Osteocyte (in vitro differentiated cells): ENCODE measurements at regions not wholly inside any gene's neighbourhood (a gene's known extent, or its start where the extent isn't known, plus 50 kb on each side); places are given as distances from the start of the nearest gene placed in this dataset.

Experiments used
- DNase-seq: peaks from one replicate; pipeline ENCODE4 v3.0.0; 2021; ENCODE audit warnings: mixed read lengths; ENCODE audit not compliant: unreplicated experiment; ENCODE audit errors: extremely low spot score
- H3K27ac Mint-ChIP-seq: one replicate; pipeline ENCODE4 v1.8.0; 2021; ENCODE audit warnings: mild to moderate bottlenecking, mixed read lengths; ENCODE audit not compliant: unreplicated experiment
- H3K27me3 Mint-ChIP-seq: one replicate; pipeline ENCODE4 v1.8.0; 2021; ENCODE audit warnings: mixed read lengths; ENCODE audit not compliant: unreplicated experiment
- H3K36me3 Mint-ChIP-seq: one replicate; pipeline ENCODE4 v1.8.0; 2021; ENCODE audit warnings: mixed read lengths; ENCODE audit not compliant: unreplicated experiment
- H3K4me1 Mint-ChIP-seq: one replicate; pipeline ENCODE4 v1.8.0; 2021; ENCODE audit warnings: mixed read lengths; ENCODE audit not compliant: unreplicated experiment
- H3K4me3 Mint-ChIP-seq: one replicate; pipeline ENCODE4 v1.8.0; 2021; ENCODE audit warnings: mild to moderate bottlenecking, moderate library complexity, mixed read lengths; ENCODE audit not compliant: unreplicated experiment
- H3K9me3 Mint-ChIP-seq: one replicate; pipeline ENCODE4 v1.8.0; 2021; ENCODE audit warnings: mixed read lengths; ENCODE audit not compliant: unreplicated experiment
- TF ChIP-seq, protein P1 (sequence below): fragments of 200-600 bp; sonication (generic); IDR thresholded peaks from 2 replicates; pipeline ENCODE4 v1.5.0; 2021; ENCODE audit warnings: antibody characterized with exemption, mild to moderate bottlenecking, moderate library complexity

- no peak overlapping the region for H3K4me3 Mint-ChIP-seq
Measured at GRCh38 chr11:98099371-98099770, 921.4 kb upstream of the CNTN5 start.

DNA sequence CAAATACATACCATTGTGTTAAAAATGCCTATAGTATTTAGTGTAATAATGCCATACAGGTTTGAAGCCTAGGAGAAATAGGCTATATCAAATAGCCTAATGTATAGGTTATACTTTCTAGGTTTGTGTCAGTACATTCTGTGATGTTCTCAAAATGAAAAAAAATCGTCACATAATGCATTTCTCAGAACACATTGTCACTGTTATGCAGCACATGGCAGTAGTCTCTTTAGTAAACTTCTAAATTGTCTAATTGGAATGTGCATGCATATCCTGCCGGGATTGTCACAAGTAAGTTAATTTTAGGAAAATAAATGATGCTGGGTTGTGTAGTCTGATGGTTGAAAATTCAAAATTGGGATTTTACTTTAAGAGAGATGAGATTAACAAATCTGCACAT is 920.1 kb upstream of the CNTN5 start:
- Mint-ChIP-seq H3K27ac (no peak overlapping the region), H3K27me3 (peaks cover 2% of the 10 kb centered on the region), H3K4me3 (no peak overlapping the region), H3K9me3 (no peaks in the 10 kb centered on the region), H3K4me1 (no peaks in the 10 kb centered on the region), H3K36me3 (no peaks in the 10 kb centered on the region)
- DNase-seq = no peak
- TF ChIP-seq, protein P1, sequence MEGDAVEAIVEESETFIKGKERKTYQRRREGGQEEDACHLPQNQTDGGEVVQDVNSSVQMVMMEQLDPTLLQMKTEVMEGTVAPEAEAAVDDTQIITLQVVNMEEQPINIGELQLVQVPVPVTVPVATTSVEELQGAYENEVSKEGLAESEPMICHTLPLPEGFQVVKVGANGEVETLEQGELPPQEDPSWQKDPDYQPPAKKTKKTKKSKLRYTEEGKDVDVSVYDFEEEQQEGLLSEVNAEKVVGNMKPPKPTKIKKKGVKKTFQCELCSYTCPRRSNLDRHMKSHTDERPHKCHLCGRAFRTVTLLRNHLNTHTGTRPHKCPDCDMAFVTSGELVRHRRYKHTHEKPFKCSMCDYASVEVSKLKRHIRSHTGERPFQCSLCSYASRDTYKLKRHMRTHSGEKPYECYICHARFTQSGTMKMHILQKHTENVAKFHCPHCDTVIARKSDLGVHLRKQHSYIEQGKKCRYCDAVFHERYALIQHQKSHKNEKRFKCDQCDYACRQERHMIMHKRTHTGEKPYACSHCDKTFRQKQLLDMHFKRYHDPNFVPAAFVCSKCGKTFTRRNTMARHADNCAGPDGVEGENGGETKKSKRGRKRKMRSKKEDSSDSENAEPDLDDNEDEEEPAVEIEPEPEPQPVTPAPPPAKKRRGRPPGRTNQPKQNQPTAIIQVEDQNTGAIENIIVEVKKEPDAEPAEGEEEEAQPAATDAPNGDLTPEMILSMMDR = no peak

More at GRCh38 chr11:98099371-98099770, 921.4 kb upstream of the CNTN5 start:
- H3K36me3 Mint-ChIP-seq = no peaks in the 10 kb centered on the region
- TF ChIP-seq, protein P1 = no peak
- H3K27ac Mint-ChIP-seq = no peak overlapping the region
- peaks cover 5% of the 10 kb centered on the region for H3K27me3 Mint-ChIP-seq
- DNase-seq = no peak
- H3K9me3 Mint-ChIP-seq = no peaks in the 10 kb centered on the region
- H3K4me1 Mint-ChIP-seq = no peaks in the 10 kb centered on the region

DNA sequence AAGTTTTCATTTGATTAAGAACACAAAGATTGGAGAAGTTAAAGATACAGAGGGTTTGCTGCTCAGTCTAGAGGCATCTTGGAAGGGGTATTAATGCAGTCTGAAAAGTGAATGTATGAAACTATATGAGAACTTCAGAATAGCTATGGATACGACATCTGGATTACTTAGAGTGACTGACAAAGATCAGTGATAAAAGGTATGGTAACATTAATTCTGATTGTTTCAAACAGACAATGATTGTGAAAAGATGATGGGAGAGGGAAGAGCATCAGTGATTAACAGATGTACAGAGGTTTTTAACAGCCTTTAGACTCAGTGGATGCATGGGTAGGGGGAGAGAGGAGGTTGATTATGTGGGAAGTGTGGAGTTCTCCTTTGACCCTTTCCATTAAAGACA is 919.4 kb upstream of the CNTN5 start:
- Mint-ChIP-seq H3K9me3 (no peaks in the 10 kb centered on the region), H3K36me3 (no peaks in the 10 kb centered on the region), H3K4me1 (no peaks in the 10 kb centered on the region), H3K4me3 (no peak overlapping the region), H3K27me3 (peaks cover 2% of the 10 kb centered on the region), H3K27ac (no peak overlapping the region)
- TF ChIP-seq, protein P1 = no peak
- no peak for DNase-seq

DNA sequence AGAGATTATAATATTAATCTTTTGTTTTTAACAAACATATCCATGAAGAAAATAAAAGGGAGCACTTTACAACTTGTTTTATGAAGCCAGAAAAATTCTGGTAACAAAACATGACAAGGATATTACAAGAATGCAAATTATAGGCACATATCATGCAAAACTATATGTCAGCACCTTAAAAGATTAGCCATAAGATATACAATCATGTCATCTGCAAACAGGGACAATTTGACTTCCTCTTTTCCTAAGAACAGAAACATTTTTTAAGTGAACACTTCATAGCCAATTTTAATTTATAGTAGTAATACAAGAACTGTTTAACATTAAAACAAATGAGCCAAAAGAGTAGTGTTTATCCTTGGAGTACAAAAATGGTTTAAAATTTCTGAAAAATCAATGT is 916.5 kb upstream of the CNTN5 start:
- H3K4me1 Mint-ChIP-seq = no peaks in the 10 kb centered on the region
- H3K9me3 Mint-ChIP-seq = no peaks in the 10 kb centered on the region
- DNase-seq = no peak
- TF ChIP-seq, protein P1 = no peak
- peaks cover 5% of the 10 kb centered on the region for H3K27me3 Mint-ChIP-seq
- H3K4me3 Mint-ChIP-seq = no peak overlapping the region
- H3K36me3 Mint-ChIP-seq = no peaks in the 10 kb centered on the region
- no peak overlapping the region for H3K27ac Mint-ChIP-seq

DNA sequence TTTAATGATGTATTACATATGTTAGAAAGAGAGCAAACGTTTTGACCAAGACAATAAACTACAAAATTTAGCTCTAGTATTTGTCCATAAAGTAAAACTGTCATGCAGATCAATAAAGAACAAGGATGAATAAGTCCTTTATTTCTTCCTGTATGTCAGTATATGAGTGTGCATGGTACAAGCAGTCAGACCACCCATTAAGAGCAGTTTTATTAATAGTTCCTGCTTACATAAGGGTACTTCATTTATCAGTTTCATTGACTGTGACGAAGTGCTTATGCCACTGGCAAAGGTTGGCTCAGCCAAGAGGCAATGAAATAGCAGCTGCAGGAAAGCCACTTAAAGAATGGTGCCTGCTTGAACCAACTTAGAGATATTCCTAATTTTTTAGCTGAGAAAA is 913.0 kb upstream of the CNTN5 start:
- no peak overlapping the region for H3K4me3 Mint-ChIP-seq
- no peak for DNase-seq
- H3K36me3 Mint-ChIP-seq = no peaks in the 10 kb centered on the region
- TF ChIP-seq, protein P1 = no peak
- no peaks in the 10 kb centered on the region for H3K4me1 Mint-ChIP-seq
- H3K9me3 Mint-ChIP-seq = no peaks in the 10 kb centered on the region
- H3K27me3 Mint-ChIP-seq = peaks cover 2% of the 10 kb centered on the region
- H3K27ac Mint-ChIP-seq = no peak overlapping the region
